Neural progenitor cell (in vitro differentiated cells): ENCODE measurements at regions not wholly inside any gene's neighbourhood (a gene's known extent, or its start where the extent isn't known, plus 50 kb on each side); places are given as distances from the start of the nearest gene placed in this dataset.

ENCODE experiments used
- DNase-seq: peaks from one replicate; pipeline ENCODE4 v3.0.0-alpha.2; 2016; ENCODE audit warnings: low spot score
- H2AFZ ChIP-seq: fragments of 200-600 bp; sonication (generic); replicated peaks from 2 replicates; pipeline ENCODE4 v1.6.1; 2016; ENCODE audit warnings: antibody characterized with exemption
- H3F3A ChIP-seq: fragments of 200-600 bp; sonication (generic); 2 replicates; pipeline ENCODE4 v1.6.1; 2016; ENCODE audit warnings: antibody characterized with exemption, low read depth
- H3K27ac ChIP-seq: fragments of 200-600 bp; sonication (generic); 2 replicates; pipeline ENCODE4 v1.5.1; 2016; ENCODE audit warnings: mild to moderate bottlenecking
- H3K27me3 ChIP-seq: fragments of 200-600 bp; sonication (generic); 2 replicates; pipeline ENCODE4 v1.6.1; 2016; ENCODE audit warnings: mild to moderate bottlenecking, moderate library complexity
- H3K36me3 ChIP-seq: fragments of 200-600 bp; sonication (generic); 2 replicates; pipeline ENCODE4 v1.5.1; 2016
- H3K4me1 ChIP-seq: fragments of 200-600 bp; sonication (generic); 2 replicates; pipeline ENCODE4 v1.6.1; 2016; ENCODE audit warnings: mixed run types
- H3K4me2 ChIP-seq: fragments of 200-600 bp; sonication (generic); 2 replicates; pipeline ENCODE4 v1.6.1; 2016
- H3K4me3 ChIP-seq: fragments of 200-600 bp; sonication (generic); 2 replicates; pipeline ENCODE4 v1.5.1; 2016
- H3K79me2 ChIP-seq: fragments of 200-600 bp; sonication (generic); 2 replicates; pipeline ENCODE4 v1.6.1; 2016; ENCODE audit warnings: low read depth
- H3K9ac ChIP-seq: fragments of 200-600 bp; sonication (generic); 2 replicates; pipeline ENCODE4 v1.6.1; 2016
- H3K9me3 ChIP-seq: fragments of 200-600 bp; sonication (generic); 2 replicates; pipeline ENCODE4 v1.5.1; 2016; ENCODE audit warnings: low read depth
- H4K20me1 ChIP-seq: fragments of 200-600 bp; sonication (generic); 2 replicates; pipeline ENCODE4 v1.6.1; 2016; ENCODE audit warnings: low read depth
- H3K27ac Mint-ChIP-seq: 3 replicates; pipeline ENCODE4 v1.8.0; 2021; ENCODE audit warnings: mixed read lengths
- H3K27me3 Mint-ChIP-seq: 2 replicates; pipeline ENCODE4 v1.8.0; 2022; ENCODE audit warnings: low read depth, mild to moderate bottlenecking, inconsistent platforms, moderate library complexity, mixed read lengths; ENCODE audit not compliant: insufficient read depth
- H3K36me3 Mint-ChIP-seq: 3 replicates; pipeline ENCODE4 v1.8.0; 2021; ENCODE audit warnings: mixed read lengths
- H3K4me1 Mint-ChIP-seq: 3 replicates; pipeline ENCODE4 v1.8.0; 2021; ENCODE audit warnings: mixed read lengths
- H3K4me3 Mint-ChIP-seq: 3 replicates; pipeline ENCODE4 v1.8.0; 2021; ENCODE audit warnings: mild to moderate bottlenecking, moderate library complexity, mixed read lengths
- H3K9me3 Mint-ChIP-seq: 3 replicates; pipeline ENCODE4 v1.8.0; 2020; ENCODE audit warnings: mixed read lengths
- EZH2 ChIP-seq: fragments of 200-600 bp; sonication (generic); IDR thresholded peaks from 2 replicates; pipeline ENCODE4 v1.6.1; 2017; ENCODE audit warnings: antibody characterized with exemption, mild to moderate bottlenecking, moderate library complexity
- EZH2phosphoT487 ChIP-seq: fragments of 200-600 bp; sonication (generic); IDR thresholded peaks from 2 replicates; pipeline ENCODE4 v1.6.1; 2017; ENCODE audit warnings: antibody characterized with exemption
- TF ChIP-seq, protein P1 (sequence below): fragments of 200-600 bp; sonication (generic); IDR thresholded peaks from 2 replicates; pipeline ENCODE4 v1.5.1; 2017; ENCODE audit warnings: antibody characterized with exemption, mild to moderate bottlenecking

DNA sequence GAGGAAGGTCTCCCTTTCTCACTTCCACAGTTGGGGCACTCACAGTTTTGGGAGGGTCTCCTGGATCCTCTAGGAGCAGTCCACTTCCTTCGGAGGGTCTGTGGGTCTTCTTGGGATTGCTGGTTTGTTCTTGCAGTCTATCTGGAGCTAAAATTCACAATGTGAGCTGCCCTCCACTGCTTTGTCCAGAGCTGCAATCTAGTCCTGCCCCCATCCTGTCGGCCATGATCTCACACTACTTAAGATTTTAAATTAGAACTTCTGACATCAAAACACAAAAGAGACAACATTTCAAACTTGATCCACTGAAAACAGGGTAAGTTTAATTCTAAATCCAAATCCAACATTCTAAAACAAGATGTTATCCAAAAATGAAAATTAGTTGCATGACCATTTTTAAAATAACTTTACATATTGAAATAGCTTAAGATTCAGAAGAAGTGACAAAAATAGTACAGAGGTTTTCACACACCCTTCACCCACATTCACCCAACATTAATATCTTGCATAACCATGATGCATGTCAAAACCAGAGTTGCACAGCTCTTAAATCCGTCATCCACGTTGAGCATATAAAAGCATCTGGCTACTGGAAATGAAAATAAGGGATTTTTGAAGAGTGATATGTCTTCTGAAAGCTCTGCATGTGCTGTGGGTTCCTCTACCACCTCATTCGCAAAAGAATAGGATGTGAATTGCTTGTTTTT is 113.7 kb upstream of the EPB41L4A start:
- TF ChIP-seq, protein P1, sequence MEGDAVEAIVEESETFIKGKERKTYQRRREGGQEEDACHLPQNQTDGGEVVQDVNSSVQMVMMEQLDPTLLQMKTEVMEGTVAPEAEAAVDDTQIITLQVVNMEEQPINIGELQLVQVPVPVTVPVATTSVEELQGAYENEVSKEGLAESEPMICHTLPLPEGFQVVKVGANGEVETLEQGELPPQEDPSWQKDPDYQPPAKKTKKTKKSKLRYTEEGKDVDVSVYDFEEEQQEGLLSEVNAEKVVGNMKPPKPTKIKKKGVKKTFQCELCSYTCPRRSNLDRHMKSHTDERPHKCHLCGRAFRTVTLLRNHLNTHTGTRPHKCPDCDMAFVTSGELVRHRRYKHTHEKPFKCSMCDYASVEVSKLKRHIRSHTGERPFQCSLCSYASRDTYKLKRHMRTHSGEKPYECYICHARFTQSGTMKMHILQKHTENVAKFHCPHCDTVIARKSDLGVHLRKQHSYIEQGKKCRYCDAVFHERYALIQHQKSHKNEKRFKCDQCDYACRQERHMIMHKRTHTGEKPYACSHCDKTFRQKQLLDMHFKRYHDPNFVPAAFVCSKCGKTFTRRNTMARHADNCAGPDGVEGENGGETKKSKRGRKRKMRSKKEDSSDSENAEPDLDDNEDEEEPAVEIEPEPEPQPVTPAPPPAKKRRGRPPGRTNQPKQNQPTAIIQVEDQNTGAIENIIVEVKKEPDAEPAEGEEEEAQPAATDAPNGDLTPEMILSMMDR = no peak
- no peak for TF ChIP-seq EZH2phosphoT487
- TF ChIP-seq EZH2 = no peak
- no peaks in the 10 kb centered on the region for H3K79me2 ChIP-seq
- Mint-ChIP-seq H3K36me3 (no peaks in the 10 kb centered on the region), H3K9me3 (no peaks in the 10 kb centered on the region), H3K4me3 (no peak overlapping the region), H3K27ac (no peak overlapping the region), H3K4me1 (no peaks in the 10 kb centered on the region), H3K27me3 (peaks cover 5% of the 10 kb centered on the region)
- H3K4me1 ChIP-seq = no peaks in the 10 kb centered on the region
- no peak overlapping the region for H3K9ac ChIP-seq
- H3K27ac ChIP-seq = no peak overlapping the region
- H3K4me2 ChIP-seq = no peak overlapping the region
- H2AFZ ChIP-seq = no peak overlapping the region
- no peak for DNase-seq
- no peaks in the 10 kb centered on the region for H3K27me3 ChIP-seq
- H3K4me3 ChIP-seq = no peak overlapping the region
- H4K20me1 ChIP-seq = no peaks in the 10 kb centered on the region
- H3F3A ChIP-seq = no peaks in the 10 kb centered on the region
- H3K36me3 ChIP-seq = no peaks in the 10 kb centered on the region
- H3K9me3 ChIP-seq = no peaks in the 10 kb centered on the region

DNA sequence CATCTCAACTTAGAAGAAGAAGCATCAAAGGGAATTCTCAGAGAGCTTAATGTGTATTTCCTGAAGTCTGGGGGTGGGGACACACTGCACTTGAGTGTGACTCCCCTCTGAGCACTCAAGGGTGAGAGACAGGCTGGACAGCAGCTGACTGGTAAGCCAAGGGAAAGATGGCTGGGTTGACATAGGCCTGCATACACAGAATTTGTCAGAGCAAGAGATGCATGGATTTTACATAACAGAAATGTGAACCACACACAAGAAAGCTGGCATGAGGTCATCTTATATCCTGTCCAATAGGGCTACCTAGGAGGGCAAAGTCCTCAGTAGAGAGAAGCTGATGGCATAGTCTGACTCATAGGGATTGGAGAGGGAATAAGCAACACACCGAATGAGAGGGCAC is 114.3 kb upstream of the EPB41L4A start:
- no peak overlapping the region for H3K4me2 ChIP-seq
- no peak overlapping the region for H3K27ac Mint-ChIP-seq
- H3K4me1 Mint-ChIP-seq = peaks cover under 1% of the 10 kb centered on the region
- no peaks in the 10 kb centered on the region for H3K9me3 Mint-ChIP-seq
- H3K27me3 Mint-ChIP-seq = peaks cover 5% of the 10 kb centered on the region
- DNase-seq = no peak
- H3K9ac ChIP-seq = no peak overlapping the region
- H3K4me1 ChIP-seq = no peaks in the 10 kb centered on the region
- H3K27me3 ChIP-seq = no peaks in the 10 kb centered on the region
- H2AFZ ChIP-seq = no peak overlapping the region
- no peak overlapping the region for H3K4me3 Mint-ChIP-seq
- TF ChIP-seq, protein P1 = no peak
- no peak for TF ChIP-seq EZH2
- no peak for TF ChIP-seq EZH2phosphoT487
- H3K79me2 ChIP-seq = no peaks in the 10 kb centered on the region
- no peak overlapping the region for H3K27ac ChIP-seq
- no peaks in the 10 kb centered on the region for H4K20me1 ChIP-seq
- H3K4me3 ChIP-seq = no peak overlapping the region
- no peaks in the 10 kb centered on the region for H3K36me3 ChIP-seq
- no peaks in the 10 kb centered on the region for H3K9me3 ChIP-seq
- no peaks in the 10 kb centered on the region for H3F3A ChIP-seq
- no peaks in the 10 kb centered on the region for H3K36me3 Mint-ChIP-seq

DNA sequence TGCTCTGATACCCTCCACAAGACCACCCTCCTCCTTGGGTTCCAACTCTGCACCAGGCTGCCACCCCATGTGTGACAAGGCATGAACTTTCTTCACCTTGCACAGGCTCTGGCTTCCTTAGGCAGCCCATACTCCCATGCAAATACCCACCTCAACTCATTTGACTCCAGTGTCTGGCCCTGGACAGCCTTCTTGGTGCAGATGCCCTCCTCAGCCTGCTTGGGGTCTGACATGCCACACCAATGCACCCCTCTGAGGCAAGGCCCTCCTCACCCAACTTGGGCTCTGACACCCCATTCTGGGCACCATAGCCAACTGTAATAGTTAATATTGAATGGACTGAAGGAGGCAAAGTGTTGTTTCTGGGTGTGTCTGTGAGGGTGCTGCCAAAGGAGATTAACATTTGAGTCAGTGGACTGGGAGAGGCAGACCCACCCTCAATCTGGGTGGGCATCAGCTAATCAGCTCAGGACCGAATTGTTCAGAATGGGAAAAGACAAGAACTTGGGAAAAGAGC is 115.0 kb upstream of the EPB41L4A start:
- H3K9ac ChIP-seq = no peak overlapping the region
- no peaks in the 10 kb centered on the region for H3K79me2 ChIP-seq
- no peak overlapping the region for H3K4me3 Mint-ChIP-seq
- no peak overlapping the region for H3K4me2 ChIP-seq
- no peak overlapping the region for H3K27ac ChIP-seq
- no peaks in the 10 kb centered on the region for H3K27me3 ChIP-seq
- no peak overlapping the region for H3K27ac Mint-ChIP-seq
- H3K9me3 ChIP-seq = no peaks in the 10 kb centered on the region
- no peaks in the 10 kb centered on the region for H4K20me1 ChIP-seq
- H3K4me3 ChIP-seq = no peak overlapping the region
- no peaks in the 10 kb centered on the region for H3K36me3 ChIP-seq
- H3K9me3 Mint-ChIP-seq = no peaks in the 10 kb centered on the region
- no peak overlapping the region for H2AFZ ChIP-seq
- H3K36me3 Mint-ChIP-seq = no peaks in the 10 kb centered on the region
- H3K4me1 ChIP-seq = no peaks in the 10 kb centered on the region
- DNase-seq = no peak
- H3F3A ChIP-seq = no peaks in the 10 kb centered on the region
- TF ChIP-seq EZH2phosphoT487 = no peak
- TF ChIP-seq, protein P1 = no peak
- no peak for TF ChIP-seq EZH2
- H3K27me3 Mint-ChIP-seq = peaks cover 5% of the 10 kb centered on the region
- peaks cover 3% of the 10 kb centered on the region for H3K4me1 Mint-ChIP-seq
